GM19238 (cell line): ENCODE measurements at regions not wholly inside any gene's neighbourhood (a gene's known extent, or its start where the extent isn't known, plus 50 kb on each side); places are given as distances from the start of the nearest gene placed in this dataset.
"Not testable (repeated sequence)": the region's sequence is repeated elsewhere in the genome, so short reads cannot be mapped to it uniquely, and the experiment has no call there.

Experiments used
- DNase-seq: peaks from one replicate; pipeline ENCODE4 v3.0.0; 2011; ENCODE audit warnings: low spot score; ENCODE audit not compliant: insufficient read length

DNA sequence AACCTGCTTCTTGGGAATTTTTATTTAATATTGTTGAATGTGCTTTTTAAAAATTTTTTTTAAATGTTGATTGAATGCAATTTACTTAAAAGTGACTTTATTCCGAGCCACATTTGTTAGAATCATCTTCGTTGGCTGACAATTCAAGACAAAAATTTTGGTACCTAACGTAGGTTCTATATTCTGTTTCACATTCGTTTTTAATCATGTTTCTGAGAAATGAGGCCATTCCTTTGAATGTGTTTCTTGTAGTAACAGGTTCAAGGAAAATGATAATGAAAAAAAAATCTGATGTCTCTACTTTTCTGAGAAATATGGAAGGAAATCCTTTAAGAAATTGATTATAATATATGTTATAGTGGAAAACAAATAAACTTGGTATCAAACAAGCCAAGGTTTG is 92.3 kb upstream of the DCLK2 start:
- no peak for DNase-seq

- no peak for DNase-seq
Observed at GRCh38 chr4:149986917-149987316, 91.3 kb upstream of the DCLK2 start.

DNA sequence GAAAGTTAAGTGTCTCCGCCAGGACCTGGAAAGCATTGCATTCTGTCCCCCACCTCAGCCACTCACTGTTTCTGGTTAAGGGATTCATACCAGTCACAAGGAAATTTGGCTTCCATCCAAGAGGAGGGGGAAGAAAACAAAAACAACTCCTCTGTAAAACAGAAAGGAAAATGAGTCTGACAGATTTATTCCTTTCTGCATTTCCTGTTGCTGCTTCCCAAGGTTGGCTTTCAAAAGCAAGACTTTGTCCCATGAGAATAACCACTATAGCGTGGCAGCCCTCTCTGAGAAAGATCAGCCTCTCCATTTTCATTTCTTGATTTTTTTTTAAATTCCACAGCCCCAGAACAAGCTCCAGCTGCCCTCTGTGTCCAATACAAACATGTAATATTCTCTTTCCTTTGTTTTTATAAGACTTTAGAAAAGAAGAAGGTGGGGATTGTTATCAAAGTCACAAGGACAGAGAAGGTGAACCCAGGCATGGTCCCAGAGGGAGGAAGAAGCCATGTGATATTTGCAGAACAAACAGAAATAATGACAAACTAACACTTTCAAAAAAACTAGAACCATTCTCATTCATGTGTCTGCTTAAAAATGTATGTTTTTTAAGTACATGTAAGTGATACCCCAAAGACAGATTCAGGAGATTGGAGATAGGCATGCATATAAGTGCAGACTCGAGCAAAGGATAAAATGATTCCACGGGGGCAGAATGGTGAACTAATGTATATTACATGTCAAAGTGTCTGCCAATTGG is 90.7 kb upstream of the DCLK2 start:
- no peak for DNase-seq

GRCh38 chr4:149988087-149988410 is 90.2 kb upstream of the DCLK2 start:
- no peak for DNase-seq

DNA sequence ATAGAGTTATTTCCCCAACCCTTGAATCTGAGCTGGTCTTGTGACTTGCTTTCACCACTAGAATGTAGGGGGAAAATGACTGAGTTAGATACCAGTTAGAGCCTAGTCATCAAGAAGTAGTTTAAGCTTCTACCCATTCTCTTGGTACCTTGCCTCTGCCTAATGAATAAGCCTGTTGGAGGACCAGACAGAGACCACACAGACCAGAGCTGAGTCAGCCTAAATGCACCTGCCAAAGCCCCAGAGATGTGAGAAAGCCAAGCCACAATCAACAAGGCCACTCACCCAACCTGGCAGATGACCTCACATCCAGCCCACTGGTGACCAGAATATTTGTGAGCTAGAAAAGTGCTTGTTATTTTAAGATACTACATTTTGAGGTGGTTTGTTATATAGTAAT is 85.2 kb upstream of the DCLK2 start:
- no peak for DNase-seq

- no peak for DNase-seq
Observed at GRCh38 chr4:149995134-149995756, 83.0 kb upstream of the DCLK2 start.

DNA sequence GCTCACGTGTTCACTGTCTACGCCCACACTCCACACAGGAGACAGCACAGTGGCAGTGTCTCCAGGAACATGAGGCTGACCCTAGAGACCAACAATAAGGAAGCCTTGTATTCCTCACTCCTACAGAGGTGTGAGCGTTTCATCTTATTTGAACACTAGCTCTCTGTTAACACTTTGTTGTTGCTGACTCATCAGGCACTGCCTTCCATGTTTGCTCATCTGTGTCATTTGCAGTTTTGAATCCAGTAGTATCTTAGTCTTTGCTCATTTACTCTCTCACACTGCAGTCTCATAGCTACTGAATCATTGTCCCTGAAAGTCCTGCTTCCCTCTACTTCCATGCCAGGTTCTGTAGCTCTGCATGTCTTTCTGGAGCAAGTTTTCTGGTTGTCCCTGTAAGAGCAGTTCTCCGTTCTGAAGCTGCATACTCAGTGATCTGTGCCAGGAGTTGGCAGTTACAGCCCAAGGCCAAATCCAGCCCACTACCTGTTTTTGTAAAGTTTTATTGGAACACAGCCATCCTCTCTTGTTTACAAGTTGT is 80.3 kb upstream of the DCLK2 start:
- no peak for DNase-seq

- no peak for DNase-seq
Observed at GRCh38 chr4:149999485-150000074, 78.7 kb upstream of the DCLK2 start.

GRCh38 chr4:150001815-150002214 is 76.4 kb upstream of the DCLK2 start:
- no peak for DNase-seq

- DNase-seq = no peak
Observed at GRCh38 chr4:150002561-150002960, 75.7 kb upstream of the DCLK2 start.

DNA sequence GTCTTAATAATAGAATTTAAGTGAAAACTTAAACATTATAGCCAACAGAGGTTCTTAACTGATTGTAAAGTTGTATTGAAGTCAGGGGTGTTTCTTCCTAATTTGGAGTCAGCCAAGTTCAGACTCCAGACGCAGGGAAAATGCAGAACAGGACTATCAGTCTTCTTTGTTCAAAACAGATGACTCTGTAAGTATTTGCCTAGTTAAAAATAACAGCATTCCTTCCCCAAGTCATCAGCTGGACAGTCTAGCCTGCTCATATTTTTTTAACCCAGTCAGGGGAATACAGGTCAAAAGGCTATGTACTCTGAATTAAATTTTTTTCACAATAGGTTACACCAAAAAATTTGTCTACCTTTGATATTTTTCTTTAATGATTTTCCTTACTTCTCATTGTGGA is 73.8 kb upstream of the DCLK2 start:
- DNase-seq = no peak

- no peak for DNase-seq
Observed at GRCh38 chr4:150005537-150005936, 72.7 kb upstream of the DCLK2 start.

GRCh38 chr4:150006197-150006596 is 72.0 kb upstream of the DCLK2 start:
- no peak for DNase-seq

- DNase-seq = no peak
Observed at GRCh38 chr4:150007512-150007911, 70.7 kb upstream of the DCLK2 start.

DNA sequence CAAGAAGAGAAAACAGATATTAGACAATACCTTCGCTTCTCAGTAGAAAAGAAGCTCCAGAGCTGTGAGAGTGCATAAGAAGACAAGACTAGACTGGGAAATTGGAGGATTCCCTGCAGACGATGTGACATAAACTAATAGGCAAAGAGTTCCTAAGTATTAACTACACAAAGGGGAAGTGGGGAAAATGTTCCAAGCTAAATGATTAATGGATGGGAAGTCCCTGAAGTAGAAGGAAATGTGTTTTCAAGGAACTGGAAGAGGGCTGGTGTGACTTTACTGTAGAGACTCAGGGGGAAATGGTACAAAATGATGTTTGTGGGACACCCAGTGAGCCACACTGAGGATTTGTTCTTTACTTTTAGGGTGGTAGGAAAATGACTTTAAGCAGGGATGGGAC is 69.7 kb upstream of the DCLK2 start:
- no peak for DNase-seq

DNA sequence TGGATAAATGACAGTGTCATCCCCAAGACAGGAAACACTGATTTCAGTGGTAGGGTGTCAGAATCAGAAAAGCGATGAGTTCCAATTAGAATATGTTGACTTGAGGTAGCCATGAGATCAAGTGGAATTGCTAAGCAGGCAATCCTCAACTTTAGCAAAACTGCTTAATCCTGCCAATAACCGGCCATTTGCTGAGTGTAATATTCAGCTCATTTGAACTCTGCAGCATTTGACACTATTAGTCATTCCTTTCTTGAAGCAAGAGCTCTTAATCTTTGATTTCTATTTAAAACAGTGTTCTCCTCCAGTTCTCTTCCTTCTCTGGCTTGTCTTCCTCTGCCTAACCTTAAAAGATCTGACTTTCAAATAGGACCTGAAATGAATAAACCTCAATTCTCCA is 68.7 kb upstream of the DCLK2 start:
- no peak for DNase-seq

- no peak for DNase-seq
Observed at GRCh38 chr4:150010525-150011126, 67.6 kb upstream of the DCLK2 start.

DNA sequence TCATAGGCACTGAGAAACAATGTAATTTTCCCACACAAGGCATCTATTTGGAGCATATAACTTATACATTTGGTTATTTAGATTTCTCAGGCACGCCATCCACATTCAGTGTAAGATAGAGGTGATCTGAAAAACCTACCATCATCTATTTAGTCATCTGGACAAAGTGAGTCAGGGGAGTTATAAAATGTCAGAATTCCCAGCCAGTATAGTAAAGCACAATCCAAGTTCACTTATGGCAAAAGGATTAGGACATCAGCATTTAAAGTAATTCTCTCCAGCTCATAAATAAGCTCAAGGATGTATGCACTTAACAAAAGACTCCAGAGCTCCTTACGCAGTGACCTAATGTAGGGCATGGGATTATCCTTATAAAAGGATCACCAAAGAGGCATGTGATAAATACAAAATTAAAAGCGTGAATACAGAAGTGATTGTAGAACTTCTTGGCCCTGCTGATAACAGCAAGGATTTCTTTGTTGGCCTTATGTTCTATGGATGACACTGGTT is 65.3 kb upstream of the DCLK2 start:
- no peak for DNase-seq

DNA sequence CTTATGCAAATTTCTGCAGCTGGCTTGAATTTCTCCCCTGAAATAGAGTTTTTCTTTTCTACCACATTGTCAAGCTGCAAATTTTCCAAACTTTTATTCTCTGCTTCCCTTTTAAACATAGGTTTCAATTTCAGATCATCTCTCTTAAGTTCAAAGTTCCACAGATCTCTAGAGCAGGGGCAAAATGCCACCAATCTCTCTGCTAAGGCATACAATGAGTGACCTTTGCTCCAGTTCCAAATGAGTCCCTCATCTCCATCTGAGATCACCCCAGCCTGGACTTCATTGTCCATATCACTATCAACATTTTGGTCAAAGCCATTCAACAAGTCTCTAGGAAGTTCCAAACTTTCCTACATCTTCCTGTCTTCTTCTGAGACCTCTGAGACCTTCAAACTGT is 62.3 kb upstream of the DCLK2 start:
- not testable (repeated sequence) for DNase-seq

GRCh38 chr4:150016621-150017020 is 61.6 kb upstream of the DCLK2 start:
- not testable (repeated sequence) for DNase-seq

DNA sequence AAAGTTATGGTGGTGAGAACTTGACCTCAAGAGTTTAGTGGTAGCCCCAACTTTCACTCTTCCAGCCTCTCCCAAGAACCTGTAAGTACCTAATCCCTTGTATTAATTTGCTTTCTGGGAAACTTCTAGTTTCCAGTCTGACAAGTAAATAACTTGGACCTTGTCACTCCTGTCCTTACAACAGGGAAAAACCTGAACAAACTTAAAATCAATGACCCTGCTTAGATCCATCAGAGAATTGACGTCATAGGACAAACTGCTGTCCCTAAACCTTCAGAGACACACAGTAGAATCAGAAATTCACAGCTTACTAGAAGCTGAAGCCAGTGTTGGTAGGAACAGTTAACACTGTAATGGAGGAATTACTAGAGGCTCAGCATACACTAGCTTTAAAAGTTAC is 60.0 kb upstream of the DCLK2 start:
- no peak for DNase-seq

GRCh38 chr4:150021483-150021882 is 56.8 kb upstream of the DCLK2 start:
- DNase-seq = no peak
